ENCODE measurements at regions not wholly inside any gene's neighbourhood (a gene's known extent, or its start where the extent isn't known, plus 50 kb on each side); places are given as distances from the start of the nearest gene placed in this dataset.

DNA sequence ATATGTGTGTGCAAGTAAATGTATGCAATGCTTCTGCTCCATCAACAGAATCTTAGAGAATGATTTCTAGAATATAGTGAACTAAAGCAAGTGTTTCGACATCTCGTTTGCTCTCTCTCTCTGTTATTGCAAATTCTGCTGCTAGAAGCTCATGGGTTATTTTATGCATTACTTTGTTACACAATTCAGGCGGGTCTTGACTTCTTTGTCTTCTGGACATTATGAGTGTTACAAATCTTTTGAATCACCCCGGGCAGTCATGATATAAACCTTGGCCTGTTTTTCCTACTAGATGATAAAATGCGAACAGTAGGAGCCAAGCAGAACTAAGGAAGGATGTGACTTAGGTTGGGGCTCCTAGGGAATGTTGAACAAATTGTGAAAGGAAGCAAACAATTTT is 166.4 kb upstream of the SFRP2 start:
- Mint-ChIP-seq H3K36me3 (ENCODE audit: low read depth) (no peaks in the 10 kb centered on the region), H3K4me3 (no peak overlapping the region), H3K4me1 (ENCODE audit: low read depth) (peaks cover 5% of the 10 kb centered on the region), H3K27ac (no peak overlapping the region), H3K9me3 (peaks cover 4% of the 10 kb centered on the region), H3K27me3 (peaks cover 36% of the 10 kb centered on the region)

DNA sequence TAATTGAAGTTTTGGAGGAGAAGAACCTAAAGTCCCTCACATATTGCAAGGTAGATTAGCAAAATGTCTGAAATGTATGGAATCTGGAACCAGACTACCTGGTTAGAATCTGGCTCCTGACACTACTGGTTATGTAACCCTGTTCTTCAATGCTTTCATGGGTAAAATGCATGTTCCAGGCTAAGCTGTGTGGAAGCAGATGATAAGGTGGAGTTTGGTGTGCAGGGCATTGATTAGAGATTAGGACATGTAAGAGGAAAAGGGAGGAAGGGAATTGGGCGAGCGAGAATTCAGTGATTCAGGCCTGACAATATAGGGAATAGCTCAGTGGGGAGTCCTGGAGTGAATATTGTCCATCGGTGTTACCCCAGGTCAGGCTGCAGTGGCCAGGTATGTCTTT is 165.8 kb upstream of the SFRP2 start:
- no peaks in the 10 kb centered on the region for H3K36me3 Mint-ChIP-seq (ENCODE audit: low read depth)
- H3K4me1 Mint-ChIP-seq (ENCODE audit: low read depth): peaks cover 12% of the 10 kb centered on the region
- no peak overlapping the region for H3K4me3 Mint-ChIP-seq
- peaks cover 4% of the 10 kb centered on the region for H3K9me3 Mint-ChIP-seq
- peaks cover 36% of the 10 kb centered on the region for H3K27me3 Mint-ChIP-seq
- H3K27ac Mint-ChIP-seq: no peak overlapping the region

DNA sequence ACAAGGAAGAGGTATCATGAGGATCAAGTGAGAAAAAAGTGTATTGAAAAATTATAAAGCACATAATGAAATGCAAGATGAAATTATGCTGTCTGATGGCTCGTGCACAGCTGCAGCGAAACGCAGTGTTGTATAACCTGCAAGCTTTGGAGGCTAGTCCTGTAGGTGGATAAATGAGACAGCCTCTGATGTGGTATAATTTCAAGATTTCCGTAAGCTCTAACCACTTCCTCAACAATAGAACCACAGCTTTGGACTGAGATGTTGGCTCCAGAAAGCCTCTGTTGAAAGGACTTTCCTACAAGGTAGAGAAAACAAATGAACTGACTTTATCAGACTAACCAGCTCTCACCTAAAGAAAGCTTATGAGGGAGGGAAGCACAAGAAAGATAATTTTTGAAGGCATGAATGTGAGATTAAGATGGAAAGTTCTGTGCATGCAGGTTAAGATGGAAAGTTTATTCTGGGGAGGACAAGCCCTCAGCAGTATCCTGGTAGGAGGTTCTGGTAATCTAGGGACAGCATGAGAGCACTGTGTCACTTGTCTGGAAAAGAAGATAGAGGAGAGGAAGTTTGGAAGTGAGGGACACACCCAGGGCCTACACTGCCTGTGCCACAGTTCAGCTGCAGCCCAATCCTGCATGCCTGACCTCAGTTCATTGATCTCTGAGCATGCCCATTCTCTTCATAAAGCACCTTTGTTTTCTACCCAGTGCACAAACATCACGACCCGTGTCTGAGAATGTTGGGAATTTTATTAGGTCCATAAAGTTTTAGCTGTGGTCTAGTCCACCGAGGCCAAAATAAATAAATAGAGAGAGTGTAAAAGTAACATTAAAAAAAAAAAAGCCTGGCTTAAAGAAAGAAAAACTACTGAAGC is 161.5 kb upstream of the SFRP2 start:
- peaks cover 14% of the 10 kb centered on the region for H3K9me3 Mint-ChIP-seq
- H3K27ac Mint-ChIP-seq: peak overlapping the region; percentile 18
- peaks cover 22% of the 10 kb centered on the region for H3K4me1 Mint-ChIP-seq (ENCODE audit: low read depth)
- H3K36me3 Mint-ChIP-seq (ENCODE audit: low read depth): peaks cover 11% of the 10 kb centered on the region
- H3K27me3 Mint-ChIP-seq: peaks cover 59% of the 10 kb centered on the region
- peak overlapping the region; percentile 24 for H3K4me3 Mint-ChIP-seq

DNA sequence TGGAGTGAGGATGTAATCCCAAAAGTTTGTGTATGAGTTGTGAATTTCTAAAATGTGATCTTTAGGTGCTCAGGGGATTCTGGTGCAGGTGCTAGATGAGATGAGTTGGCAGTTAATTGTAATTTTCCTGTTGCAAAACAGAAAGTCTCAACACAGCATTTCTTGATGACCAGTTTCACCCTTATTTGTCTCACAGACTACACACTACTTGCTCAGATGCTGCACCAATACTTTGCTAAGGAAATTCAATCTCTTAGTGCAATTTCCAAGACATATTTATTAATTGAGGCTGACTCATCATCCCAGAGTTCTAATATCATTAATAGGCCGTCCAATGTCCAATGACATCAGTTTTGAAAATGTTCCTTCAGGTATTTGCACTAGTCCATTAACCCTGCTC is 159.2 kb upstream of the SFRP2 start:
- H3K4me3 Mint-ChIP-seq: no peak overlapping the region
- peaks cover 15% of the 10 kb centered on the region for H3K9me3 Mint-ChIP-seq
- H3K4me1 Mint-ChIP-seq (ENCODE audit: low read depth): peaks cover 39% of the 10 kb centered on the region
- H3K27ac Mint-ChIP-seq: no peak overlapping the region
- H3K27me3 Mint-ChIP-seq: peaks cover 48% of the 10 kb centered on the region
- peaks cover 16% of the 10 kb centered on the region for H3K36me3 Mint-ChIP-seq (ENCODE audit: low read depth)

DNA sequence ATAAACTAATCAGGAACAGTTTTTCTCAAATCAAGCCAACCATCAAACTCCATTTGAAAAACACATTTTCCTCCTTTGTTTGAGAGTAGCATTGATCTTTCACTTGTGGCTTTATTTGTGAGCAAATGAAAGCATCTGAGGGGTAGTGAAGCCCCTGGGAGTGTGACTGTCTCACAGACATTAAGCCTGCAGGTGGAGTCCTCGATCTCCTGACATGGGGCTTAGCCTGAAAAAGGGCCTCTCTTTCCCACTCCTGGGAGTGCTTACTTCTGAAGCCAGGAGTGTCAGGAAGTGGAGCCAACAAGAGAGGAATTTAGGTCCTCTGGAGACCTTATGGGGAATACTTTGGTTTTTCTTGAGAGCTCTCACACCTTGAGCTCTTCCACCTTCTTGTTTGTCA is 158.2 kb upstream of the SFRP2 start:
- peaks cover 47% of the 10 kb centered on the region for H3K27me3 Mint-ChIP-seq
- H3K27ac Mint-ChIP-seq: no peak overlapping the region
- peaks cover 16% of the 10 kb centered on the region for H3K36me3 Mint-ChIP-seq (ENCODE audit: low read depth)
- H3K4me3 Mint-ChIP-seq: no peak overlapping the region
- H3K9me3 Mint-ChIP-seq: peaks cover 14% of the 10 kb centered on the region
- H3K4me1 Mint-ChIP-seq (ENCODE audit: low read depth): peaks cover 44% of the 10 kb centered on the region

DNA sequence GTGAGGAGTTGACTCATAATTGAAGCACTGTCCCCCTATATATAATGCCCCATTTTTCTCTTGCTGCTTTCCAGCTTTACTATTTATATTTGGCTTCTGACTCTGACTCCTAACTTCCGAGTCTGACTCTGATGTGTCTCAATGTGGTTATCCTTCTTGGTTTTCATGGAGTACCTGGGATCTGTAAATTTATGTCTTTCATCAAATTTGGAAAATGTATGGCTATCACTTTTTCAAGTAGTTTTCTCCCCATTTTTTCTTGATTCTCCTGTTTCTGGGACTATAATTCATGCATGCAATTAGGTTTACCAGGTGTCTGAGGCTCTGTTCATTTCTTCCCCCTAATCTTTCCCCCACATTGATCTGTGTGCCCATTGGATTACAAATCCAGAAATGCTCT is 156.8 kb upstream of the SFRP2 start:
- Mint-ChIP-seq H3K27ac (no peak overlapping the region), H3K9me3 (peaks cover 12% of the 10 kb centered on the region), H3K27me3 (peaks cover 55% of the 10 kb centered on the region), H3K4me1 (ENCODE audit: low read depth) (peaks cover 45% of the 10 kb centered on the region), H3K4me3 (no peak overlapping the region), H3K36me3 (ENCODE audit: low read depth) (peaks cover 16% of the 10 kb centered on the region)

DNA sequence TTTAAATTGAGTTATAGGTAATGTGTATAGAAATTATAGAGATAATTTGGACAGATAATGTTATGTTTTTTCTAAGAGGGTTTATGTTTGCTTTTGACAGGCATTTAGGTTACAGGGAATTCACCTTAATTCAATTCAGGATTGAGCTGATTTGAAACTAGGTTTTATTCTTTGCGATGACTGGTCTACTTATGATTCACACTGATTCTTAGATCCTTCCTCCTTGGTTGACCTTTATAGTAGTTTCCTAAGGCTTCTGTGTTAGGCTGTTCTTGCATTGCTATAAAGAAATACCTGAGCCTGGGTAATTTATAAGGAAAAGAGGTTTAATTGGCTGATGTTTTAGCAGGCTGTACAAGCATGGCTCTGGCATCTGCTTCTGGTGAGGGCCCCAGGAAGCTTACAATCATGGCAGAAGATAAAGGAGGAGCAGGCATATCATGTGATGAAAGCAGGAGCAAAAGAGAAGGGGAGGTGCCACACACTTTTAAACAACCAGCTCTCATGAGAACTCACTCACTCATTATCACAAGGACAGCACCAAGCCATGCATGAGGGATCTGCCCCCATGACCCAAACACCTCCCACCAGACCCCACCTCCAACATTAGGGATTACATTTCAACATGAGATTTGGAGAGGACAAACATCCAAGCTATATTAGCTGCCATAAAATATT is 155.0 kb upstream of the SFRP2 start:
- Mint-ChIP-seq H3K36me3 (ENCODE audit: low read depth) (peaks cover 16% of the 10 kb centered on the region), H3K27ac (peak overlapping the region; percentile 60), H3K9me3 (peaks cover 12% of the 10 kb centered on the region), H3K4me3 (no peak overlapping the region), H3K4me1 (ENCODE audit: low read depth) (peaks cover 27% of the 10 kb centered on the region), H3K27me3 (peaks cover 60% of the 10 kb centered on the region)

DNA sequence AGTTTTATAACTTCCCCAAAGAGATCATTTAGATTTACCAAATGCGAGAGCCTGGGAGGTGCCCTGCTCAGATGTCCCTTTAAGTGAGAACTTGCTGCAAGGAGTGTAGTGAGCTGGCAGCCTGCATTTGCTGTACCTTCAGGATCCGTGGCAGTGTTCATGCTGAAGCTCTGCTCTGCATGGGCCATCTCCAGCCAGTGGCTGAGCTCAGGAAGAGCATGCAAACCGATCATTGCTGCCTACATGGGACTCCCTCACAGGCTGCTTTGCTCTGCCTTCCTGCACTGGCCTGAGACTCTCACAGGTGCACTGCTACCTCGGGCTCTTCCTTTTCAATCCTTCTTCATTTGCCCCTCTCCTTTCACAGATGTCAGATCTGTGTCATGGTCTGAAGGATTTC is 152.0 kb upstream of the SFRP2 start:
- H3K36me3 Mint-ChIP-seq (ENCODE audit: low read depth): peaks cover 10% of the 10 kb centered on the region
- H3K9me3 Mint-ChIP-seq: peaks cover 7% of the 10 kb centered on the region
- H3K4me3 Mint-ChIP-seq: no peak overlapping the region
- peaks cover 54% of the 10 kb centered on the region for H3K27me3 Mint-ChIP-seq
- H3K4me1 Mint-ChIP-seq (ENCODE audit: low read depth): peaks cover 33% of the 10 kb centered on the region
- no peak overlapping the region for H3K27ac Mint-ChIP-seq

DNA sequence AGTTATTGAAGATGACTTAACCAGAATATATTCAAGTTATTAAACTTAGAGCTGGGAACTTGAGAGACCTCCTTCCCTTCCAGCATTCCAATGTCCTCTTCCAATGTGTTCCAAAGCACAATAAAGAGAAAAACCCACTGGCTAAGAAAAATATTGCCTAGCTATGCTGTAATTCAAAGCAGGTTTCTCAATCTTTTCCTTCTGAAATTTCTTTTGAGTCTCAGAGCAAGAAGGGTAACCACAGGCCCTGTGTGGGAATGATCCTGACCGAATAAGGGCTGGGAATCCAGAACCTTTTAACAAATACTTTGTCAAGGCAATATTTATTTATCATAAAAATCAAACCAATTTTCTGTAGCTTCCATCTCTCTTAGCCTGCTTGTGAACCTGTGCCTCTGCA is 150.7 kb upstream of the SFRP2 start:
- H3K4me1 Mint-ChIP-seq (ENCODE audit: low read depth): peaks cover 32% of the 10 kb centered on the region
- no peak overlapping the region for H3K27ac Mint-ChIP-seq
- no peaks in the 10 kb centered on the region for H3K36me3 Mint-ChIP-seq (ENCODE audit: low read depth)
- no peaks in the 10 kb centered on the region for H3K9me3 Mint-ChIP-seq
- H3K4me3 Mint-ChIP-seq: no peak overlapping the region
- H3K27me3 Mint-ChIP-seq: peaks cover 53% of the 10 kb centered on the region

DNA sequence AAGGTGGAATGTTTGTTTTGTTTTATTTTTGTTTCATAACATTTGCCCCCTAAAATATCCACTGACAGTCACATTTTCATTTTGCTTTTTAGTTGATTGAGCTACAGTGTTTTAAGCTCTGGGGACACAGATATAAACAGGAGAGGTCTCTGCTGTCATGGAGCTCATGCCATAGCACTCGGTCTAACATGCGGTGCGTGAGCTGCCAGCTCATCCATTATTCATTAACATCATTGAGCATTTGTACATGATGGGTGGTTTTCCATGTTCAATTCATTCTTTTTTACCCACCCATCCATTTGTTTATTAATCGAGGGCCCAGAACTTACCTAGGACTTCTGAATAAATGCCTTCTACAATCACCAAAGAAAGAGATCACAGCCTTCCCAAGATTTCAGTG is 150.1 kb upstream of the SFRP2 start:
- no peak overlapping the region for H3K27ac Mint-ChIP-seq
- H3K27me3 Mint-ChIP-seq: peaks cover 57% of the 10 kb centered on the region
- no peak overlapping the region for H3K4me3 Mint-ChIP-seq
- H3K36me3 Mint-ChIP-seq (ENCODE audit: low read depth): no peaks in the 10 kb centered on the region
- H3K9me3 Mint-ChIP-seq: no peaks in the 10 kb centered on the region
- H3K4me1 Mint-ChIP-seq (ENCODE audit: low read depth): peaks cover 26% of the 10 kb centered on the region

DNA sequence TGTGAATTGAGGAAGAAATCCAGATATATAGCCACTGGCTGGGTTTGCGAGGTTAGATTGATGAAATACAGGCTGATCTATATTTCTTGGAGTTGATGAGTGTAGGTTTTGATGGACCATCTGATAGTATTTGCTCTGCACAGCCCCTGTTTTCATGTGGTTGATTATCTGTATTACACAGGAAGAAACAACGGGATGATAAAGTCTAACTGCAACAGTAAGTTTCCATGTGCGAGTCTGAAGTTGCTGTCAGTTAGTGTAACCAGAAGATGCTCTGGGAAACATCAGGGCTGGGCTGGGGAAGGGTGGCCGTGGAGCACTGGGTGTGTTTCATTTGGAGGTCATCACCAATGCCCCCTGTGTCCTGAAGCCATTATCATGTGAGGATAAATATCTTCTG is 148.4 kb upstream of the SFRP2 start:
- peaks cover 64% of the 10 kb centered on the region for H3K27me3 Mint-ChIP-seq
- H3K9me3 Mint-ChIP-seq: no peaks in the 10 kb centered on the region
- peaks cover 13% of the 10 kb centered on the region for H3K4me1 Mint-ChIP-seq (ENCODE audit: low read depth)
- no peaks in the 10 kb centered on the region for H3K36me3 Mint-ChIP-seq (ENCODE audit: low read depth)
- no peak overlapping the region for H3K4me3 Mint-ChIP-seq
- no peak overlapping the region for H3K27ac Mint-ChIP-seq

DNA sequence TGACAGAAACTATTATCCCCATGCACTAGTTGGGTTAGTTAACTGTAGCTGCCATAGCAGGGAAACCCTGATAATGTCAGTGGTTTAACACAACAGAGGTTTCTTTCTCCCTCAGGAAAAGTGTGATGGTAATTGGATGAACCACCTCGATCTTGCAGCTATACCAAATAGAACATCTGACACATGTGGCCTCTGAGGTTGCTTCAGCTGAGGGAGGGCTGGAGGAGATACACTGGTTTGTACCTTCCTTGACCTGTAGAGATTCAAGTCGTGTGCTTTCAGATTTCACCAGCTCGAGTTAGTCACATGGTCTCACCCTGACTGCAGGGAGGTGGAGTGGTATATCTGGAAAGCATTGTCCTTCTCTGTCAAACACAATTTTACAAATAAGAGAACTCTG is 147.2 kb upstream of the SFRP2 start:
- H3K36me3 Mint-ChIP-seq (ENCODE audit: low read depth): no peaks in the 10 kb centered on the region
- no peak overlapping the region for H3K4me3 Mint-ChIP-seq
- H3K27me3 Mint-ChIP-seq: peaks cover 60% of the 10 kb centered on the region
- peaks cover 9% of the 10 kb centered on the region for H3K4me1 Mint-ChIP-seq (ENCODE audit: low read depth)
- H3K9me3 Mint-ChIP-seq: no peaks in the 10 kb centered on the region
- H3K27ac Mint-ChIP-seq: no peak overlapping the region

DNA sequence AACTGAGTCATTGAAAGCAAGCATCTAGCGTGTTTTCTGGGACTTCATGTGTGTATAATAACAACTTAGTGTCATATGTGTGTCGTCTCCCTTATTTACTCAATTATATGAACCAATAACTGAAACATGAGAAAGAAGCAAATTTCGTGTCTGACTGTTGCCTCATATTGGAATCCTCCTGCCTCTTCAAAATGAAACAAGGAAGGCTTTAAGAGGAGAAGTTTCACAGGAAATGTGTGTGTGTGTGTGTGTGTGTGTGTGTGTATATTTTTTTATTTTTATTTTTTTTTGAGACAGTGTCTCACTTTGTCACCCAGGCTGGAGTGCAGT is 145.8 kb upstream of the SFRP2 start:
- Mint-ChIP-seq H3K36me3 (ENCODE audit: low read depth) (no peaks in the 10 kb centered on the region), H3K9me3 (no peaks in the 10 kb centered on the region), H3K4me1 (ENCODE audit: low read depth) (peaks cover 9% of the 10 kb centered on the region), H3K27ac (no peak overlapping the region), H3K4me3 (no peak overlapping the region), H3K27me3 (peaks cover 57% of the 10 kb centered on the region)

DNA sequence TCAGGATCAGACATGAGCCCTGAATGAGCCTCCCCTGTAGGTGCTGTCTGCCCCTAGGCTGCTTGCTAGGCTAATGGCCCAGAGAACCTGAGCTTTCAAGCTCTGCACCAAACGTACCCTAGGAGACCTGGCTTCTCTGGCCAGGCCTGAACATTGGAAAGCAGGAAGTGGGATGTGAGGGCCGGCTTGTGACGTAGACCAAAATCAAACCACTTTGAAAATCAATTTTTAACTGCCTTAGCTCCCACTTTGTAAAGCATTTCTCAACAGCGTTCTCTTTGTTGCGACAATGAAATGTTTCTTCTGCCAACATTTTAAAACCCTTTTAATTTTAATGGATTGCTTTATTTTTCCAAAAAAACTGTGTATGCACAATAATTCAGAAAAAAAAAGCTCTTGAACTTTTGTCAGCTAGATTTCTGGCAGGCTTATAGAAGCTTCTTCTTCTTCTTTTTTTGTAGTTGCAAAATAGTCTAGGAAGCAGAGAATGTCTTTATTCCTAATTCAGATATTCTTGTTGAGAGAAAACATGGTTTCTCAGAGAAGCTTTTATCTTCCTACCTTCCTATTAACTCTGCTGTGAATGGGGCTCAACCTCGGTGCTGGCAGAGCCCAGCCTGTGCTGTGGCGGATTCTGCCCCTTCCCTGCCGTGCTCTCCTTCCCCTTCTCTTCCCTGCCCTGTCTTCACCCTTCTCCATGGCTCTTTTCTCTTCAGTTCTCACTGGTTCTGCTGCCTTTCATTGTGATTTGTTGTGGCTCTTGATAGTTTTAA is 145.2 kb upstream of the SFRP2 start:
- H3K9me3 Mint-ChIP-seq: no peaks in the 10 kb centered on the region
- H3K36me3 Mint-ChIP-seq (ENCODE audit: low read depth): no peaks in the 10 kb centered on the region
- H3K4me3 Mint-ChIP-seq: no peak overlapping the region
- no peak overlapping the region for H3K27ac Mint-ChIP-seq
- H3K4me1 Mint-ChIP-seq (ENCODE audit: low read depth): peaks cover 9% of the 10 kb centered on the region
- H3K27me3 Mint-ChIP-seq: peaks cover 58% of the 10 kb centered on the region

DNA sequence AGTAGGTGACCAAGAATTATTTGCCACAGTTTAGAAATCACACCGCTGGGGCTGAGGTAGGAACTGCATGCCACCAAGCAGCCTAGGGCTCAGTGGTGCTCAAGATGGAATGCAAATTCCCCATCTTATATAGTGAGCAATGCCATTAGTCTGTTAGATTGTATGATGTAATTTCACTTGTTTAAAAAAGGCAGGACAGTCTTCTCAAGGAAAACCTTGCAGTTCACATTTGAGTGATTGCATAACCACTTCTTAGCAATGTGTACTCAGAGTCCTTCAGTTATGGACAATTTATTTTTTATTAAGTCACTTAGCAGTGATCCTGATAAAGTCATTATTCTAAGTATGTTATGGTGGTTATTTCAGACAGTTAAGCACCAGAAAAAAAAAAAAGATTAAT is 142.9 kb upstream of the SFRP2 start:
- H3K36me3 Mint-ChIP-seq (ENCODE audit: low read depth): no peaks in the 10 kb centered on the region
- no peaks in the 10 kb centered on the region for H3K9me3 Mint-ChIP-seq
- no peak overlapping the region for H3K4me3 Mint-ChIP-seq
- peaks cover 55% of the 10 kb centered on the region for H3K27me3 Mint-ChIP-seq
- no peak overlapping the region for H3K27ac Mint-ChIP-seq
- peaks cover 5% of the 10 kb centered on the region for H3K4me1 Mint-ChIP-seq (ENCODE audit: low read depth)

All from stimulated activated naive CD8-positive, alpha-beta T cell treated with anti-CD3 and anti-CD28 coated beads, Interleukin-15, Interleukin-2, amounts not matched to agents 100 ng/mL and 50 ng/mL, for 24 hours (primary cell).